NCI-H2227 (cell line): ENCODE measurements at regions not wholly inside any gene's neighbourhood (a gene's known extent, or its start where the extent isn't known, plus 50 kb on each side); places are given as distances from the start of the nearest gene placed in this dataset.
"Not testable (repeated sequence)": the region's sequence is repeated elsewhere in the genome, so short reads cannot be mapped to it uniquely, and the experiment has no call there.

Experiments used
- DNase-seq: peaks from one replicate; lab custom pipeline; 2025; ENCODE audit not compliant: unreplicated experiment; lab: John Stamatoyannopoulos, UW

DNA sequence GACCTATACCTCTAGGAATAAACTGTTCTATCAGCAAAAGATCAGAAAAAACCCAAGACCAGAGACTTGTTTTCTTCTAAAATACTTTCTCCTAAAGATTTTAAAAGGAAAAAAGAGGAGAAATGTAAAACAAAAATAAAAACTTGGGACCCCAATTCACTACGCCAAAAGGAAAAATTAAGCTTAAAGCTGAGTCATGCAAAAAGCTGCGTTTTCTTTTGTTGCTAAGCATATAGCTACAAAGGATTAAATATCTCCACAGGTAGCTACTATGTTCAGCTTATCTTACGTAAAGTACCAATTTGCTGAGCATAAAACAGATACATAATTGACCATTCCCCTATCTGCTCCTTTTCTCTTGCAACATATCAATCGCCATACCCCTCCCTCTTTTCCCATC, 950.0 kb upstream of the NXPH2 start:
- no peak for DNase-seq

DNA sequence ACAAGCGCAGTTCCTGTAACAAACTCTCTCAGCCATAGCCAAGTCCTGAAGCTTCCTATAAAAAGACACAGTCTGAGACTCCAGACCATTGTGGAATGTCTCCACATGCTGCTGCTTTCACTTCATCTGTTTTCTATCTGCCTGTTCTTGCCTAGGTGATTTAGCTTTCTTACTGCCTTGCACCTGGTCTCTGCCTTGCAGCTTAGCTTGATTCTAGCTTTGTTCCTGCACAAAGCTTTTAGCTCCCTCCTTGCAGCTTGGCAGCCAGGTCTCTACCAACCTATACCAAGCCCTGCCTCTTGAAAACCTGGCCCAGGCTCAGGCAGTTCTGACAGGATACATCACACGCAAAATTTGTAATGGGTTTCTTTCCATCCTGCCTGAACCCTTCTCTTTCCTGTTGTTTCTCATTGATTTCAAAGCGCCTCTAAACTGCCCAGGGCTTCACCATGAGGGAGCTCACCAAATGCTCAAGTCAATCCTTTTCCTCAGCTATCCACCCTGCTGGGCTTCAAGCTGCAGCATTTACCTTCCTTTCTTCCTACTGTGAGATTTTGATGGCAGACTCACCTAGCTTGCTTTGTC, 941.3 kb upstream of the NXPH2 start:
- no peak for DNase-seq

DNA sequence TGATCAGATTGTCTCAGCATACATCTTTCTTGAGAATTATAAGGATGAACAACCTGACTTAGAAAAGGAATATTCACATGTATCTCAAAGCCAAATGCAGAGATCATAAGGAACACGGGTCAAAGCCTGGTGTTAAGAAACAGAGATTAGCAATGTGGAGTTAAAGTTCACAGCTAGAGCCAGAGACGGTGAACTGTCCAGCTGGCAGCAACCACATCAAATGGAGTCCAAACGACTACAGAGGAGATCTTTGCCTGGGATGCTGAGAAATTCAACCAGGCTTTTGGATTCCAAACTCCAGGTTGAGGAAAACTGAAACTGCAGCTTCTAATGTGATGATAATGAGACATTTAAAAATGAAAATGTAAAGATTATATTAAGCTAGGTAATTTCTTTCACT, 939.9 kb upstream of the NXPH2 start:
- DNase-seq = no peak

GRCh38 chr2:139704606-139705005, 924.4 kb upstream of the NXPH2 start:
- no peak for DNase-seq

DNA sequence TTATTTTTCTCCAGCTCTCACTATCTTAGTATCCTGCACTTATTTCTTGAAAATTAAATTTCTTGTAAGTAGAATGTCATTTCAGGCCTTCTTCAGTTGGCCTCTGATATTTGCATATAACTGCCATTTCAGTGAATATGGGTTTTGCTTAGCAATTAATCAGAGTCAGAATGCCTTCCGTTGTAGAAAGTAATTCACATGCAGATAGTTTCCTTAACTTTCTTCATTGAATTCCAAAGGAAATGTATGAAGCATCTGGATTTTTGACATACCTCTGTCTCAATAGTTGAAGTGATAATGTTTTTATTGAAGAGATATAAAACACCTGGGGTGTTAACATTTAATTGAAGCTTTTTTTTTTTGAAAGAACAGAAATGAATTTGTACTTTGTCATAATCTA, 914.1 kb upstream of the NXPH2 start:
- no peak for DNase-seq

DNA sequence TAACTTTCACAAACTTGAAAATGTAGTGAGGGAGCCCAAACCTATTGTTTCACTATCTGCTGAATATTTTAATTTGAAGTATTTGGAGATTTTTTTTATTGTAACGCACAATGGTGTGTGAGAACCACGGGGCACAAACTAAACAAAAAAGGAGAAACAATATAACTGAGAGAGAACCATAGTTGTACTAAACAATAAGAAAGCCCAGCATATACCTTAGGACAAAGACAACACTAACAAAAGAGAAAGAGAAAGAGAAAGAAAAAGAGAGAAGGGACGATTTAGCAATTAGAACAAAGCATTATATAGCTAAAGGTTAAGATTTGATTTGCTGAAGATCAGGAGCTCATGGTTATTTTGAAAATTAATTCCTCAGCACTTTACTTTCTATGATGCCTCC, 906.0 kb upstream of the NXPH2 start:
- no peak for DNase-seq

GRCh38 chr2:139685090-139685983, 905.1 kb upstream of the NXPH2 start:
- DNase-seq = no peak

- no peak for DNase-seq
Measured at GRCh38 chr2:139684286-139684860, 904.2 kb upstream of the NXPH2 start.

DNA sequence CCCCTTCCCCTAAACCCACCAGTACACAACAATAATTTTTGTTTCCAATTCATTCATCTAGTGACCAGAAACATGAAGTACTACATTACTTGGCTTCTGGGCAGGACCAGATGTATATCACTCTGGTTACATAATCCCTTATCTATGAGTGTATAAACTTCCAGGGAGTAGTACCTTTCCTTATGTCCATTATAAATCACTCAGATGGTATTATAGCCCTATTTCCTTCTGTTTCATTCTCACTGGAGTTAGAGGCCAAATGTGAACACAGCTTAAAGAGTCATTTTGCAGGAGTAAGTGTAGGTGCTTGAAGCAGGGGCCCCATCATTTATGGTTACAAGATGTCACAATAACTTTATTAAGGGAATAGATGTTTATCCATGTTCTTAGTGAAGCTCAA, 894.4 kb upstream of the NXPH2 start:
- no peak for DNase-seq

DNA sequence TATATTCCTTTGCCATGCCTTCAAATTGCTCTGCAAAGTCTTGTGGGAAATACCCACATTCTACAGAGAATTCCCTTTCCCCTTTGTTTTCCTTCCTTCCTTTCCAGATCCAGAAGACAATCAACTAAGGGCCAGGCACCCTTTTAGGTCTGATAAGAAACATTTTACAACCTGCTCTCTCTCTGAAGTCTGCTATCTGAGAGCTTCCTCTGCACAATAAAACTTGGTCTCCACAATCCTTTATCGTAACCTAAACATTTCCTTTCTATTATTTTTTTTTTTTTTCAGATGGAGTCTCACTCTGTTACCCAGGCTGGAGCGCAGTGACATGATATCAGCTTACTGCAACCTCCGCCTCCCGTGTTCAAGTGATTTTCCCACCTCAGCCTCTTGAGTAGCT, 893.3 kb upstream of the NXPH2 start:
- DNase-seq = not testable (repeated sequence)

DNA sequence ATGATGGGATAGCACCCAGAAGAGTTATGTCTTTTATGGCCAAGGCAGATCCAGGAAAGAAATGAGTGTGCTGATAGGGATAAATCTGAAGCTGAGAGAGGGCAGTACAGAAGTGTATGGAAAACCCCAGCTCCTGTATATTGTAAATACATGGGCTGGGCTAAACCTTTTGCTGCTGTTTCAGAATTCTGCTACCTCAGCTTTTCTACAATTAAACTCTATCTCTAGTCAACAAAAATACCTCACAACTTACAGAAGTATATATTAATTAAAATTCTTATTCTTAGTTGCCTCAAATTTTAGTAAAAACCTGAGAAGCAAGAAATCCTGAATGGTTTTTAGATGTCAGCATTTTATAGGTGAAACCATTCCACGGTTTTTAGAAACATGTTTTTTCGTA, 889.5 kb upstream of the NXPH2 start:
- no peak for DNase-seq

DNA sequence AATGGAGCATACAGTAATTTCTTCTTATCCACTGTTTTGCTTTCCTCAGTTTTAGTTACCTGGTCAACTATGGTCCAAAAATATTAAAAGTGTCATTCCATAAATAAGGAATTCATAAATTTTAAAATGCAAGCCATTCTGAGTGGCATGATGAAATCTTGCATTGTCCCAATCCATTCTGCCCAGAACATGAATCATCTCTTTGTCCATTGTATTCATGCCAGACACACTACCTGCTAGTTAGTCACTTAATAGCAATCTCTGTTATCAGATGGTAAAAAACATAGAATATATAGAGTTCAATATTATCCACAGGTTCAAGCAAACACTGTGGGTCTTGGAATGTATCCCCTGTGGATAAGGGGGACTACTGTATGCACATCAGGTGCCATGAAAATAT, 872.2 kb upstream of the NXPH2 start:
- no peak for DNase-seq

DNA sequence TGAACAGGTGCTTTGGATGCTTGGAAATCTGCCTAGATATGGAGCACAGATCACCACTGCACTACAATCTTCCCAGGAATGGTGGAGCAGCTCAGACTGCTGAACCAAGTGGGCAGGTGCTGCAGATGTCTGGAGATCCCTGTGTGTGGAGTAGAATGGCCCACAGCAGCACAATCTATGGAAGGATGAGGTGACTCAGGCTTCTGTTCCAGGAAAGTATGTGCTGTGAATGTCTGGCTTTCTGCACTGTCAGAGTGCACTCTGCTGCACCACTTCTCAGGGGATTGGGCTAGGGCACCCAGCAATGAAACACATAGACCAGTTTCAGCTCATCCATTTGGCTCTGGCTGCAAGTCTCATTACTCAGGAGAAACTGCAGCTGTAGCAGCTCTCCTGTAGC, 865.4 kb upstream of the NXPH2 start:
- no peak for DNase-seq

GRCh38 chr2:139643139-139643538, 862.9 kb upstream of the NXPH2 start:
- DNase-seq = no peak

DNA sequence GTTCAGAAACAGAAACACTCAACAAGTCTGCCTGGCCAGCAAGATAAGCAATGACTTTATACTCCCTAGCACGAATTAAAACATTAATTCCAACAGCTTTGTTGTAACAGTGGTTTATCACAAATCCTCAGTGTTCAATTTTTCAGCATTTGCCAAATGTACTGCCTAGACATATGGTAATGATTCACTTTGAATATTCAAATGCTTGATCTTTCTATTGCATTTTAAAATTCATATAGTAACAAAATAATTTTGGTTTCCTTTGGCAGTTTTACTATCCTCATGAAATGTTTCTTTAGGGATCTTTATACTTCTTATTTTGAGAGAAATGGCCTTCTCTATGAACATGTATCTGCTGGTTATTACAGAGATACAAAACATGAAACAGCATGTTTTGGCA, 851.8 kb upstream of the NXPH2 start:
- DNase-seq = no peak

- no peak for DNase-seq
Measured at GRCh38 chr2:139628931-139629330, 848.7 kb upstream of the NXPH2 start.

DNA sequence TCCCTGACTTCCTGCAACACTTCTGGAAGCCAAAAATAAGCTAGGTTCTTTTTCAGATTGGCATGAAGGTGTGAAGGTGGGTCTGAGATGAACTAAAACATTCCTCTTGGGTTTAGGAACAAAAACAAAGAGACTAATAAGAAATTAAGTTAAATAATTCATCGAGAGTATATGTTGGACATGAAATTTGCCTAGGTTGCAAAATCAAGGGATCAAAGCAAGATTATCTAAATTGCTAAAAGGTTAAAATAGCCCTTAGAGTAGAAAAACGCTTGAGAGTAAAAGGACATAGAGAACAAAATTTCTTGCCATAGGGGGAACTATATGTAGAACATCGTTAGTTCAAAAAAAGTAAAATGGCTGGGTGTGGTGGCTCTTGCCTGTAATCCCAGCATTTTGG, 845.9 kb upstream of the NXPH2 start:
- no peak for DNase-seq

DNA sequence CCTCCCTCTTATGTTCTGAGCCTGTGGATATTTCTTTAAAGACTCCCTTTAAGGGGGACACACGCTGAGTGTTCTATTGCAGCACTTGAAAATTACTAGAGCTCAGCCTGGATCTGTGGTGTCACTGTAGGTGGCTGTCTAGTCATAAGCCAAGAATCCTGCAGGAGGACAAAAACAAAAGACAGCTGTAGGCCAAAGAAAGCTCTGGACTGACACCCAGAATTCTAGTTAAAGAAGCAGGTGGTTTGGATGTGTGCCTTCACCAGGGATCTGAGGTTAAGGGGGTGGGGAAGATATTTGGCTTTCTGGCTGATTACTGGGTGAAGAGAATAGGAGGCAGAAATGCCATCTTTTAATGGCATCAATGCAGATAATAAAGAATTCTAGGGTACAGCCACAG, 842.5 kb upstream of the NXPH2 start:
- no peak for DNase-seq

DNA sequence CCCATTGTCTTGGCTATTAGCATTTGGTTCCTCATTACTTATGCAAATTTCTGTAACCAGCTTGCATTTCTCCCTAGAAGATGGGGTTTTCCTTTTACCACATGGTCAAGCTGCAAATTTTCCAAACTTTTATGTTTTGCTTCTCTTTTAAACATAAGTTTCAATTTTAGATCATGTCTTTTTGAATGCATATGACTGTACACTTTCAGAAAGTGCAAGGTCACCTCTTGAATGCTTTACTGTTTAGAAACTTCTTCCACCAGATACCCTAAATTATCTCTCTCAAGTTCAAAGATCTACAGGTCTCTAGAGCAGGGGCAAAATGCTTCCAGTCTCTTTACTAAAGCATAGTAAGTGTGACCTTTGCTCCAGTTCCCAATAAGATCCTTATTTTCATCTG, 837.6 kb upstream of the NXPH2 start:
- no peak for DNase-seq

- DNase-seq = no peak
Measured at GRCh38 chr2:139613264-139613663, 833.1 kb upstream of the NXPH2 start.

DNA sequence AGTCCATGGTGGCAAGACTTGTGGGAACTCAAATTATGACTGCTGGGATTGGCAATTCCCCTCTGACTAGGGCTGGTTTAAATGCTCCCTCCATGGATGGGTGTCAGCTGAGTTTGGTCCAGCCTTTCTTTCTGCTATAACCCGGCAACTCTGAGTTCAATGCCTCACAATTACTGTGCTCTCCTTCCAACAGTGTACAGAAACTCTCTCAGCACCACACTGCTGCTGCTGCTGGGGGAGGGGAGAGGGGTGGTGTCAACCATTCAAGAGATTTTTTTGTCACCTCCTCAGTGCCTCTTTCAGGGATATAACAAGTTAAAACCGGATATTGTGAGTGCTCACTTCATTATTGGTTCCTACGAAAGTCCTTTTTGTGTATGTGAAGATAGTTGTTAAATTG, 830.3 kb upstream of the NXPH2 start:
- no peak for DNase-seq

DNA sequence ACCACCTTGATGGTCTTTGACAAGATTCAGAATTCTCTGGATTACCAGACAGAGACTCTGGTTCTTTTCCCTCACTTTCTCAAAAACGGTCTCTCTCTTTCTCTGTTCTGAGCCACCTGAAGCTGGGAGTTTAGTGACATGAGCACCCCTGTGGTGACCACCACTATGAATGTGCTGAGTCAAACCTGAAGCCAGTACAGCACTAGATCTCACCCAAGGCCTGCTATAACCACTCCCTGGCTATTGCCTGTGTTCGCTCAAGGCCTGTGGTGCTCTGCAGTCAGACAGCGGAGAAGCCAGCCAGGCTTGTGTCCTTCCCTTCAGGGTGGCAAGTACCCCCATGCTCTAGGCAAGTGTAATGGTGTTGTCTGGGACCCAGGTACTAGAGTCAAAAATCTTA, 828.9 kb upstream of the NXPH2 start:
- DNase-seq = no peak
